Neural cell (in vitro differentiated cells): ENCODE measurements at regions not wholly inside any gene's neighbourhood (a gene's known extent, or its start where the extent isn't known, plus 50 kb on each side); places are given as distances from the start of the nearest gene placed in this dataset.

Experiments
- H2AFZ ChIP-seq: fragments of 200-600, 300-800 bp; sonication (generic), shearing (Covaris generic); 2 replicates; pipeline ENCODE4 v1.6.0; 2014; ENCODE audit warnings: low read depth, mild to moderate bottlenecking, antibody characterized with exemption, low read length, moderate library complexity
- H3F3A ChIP-seq: fragments of 200-600 bp; shearing (Covaris generic); 2 replicates; pipeline ENCODE4 v1.6.1; 2016; ENCODE audit warnings: mild to moderate bottlenecking, moderate library complexity, mixed read lengths, antibody characterized with exemption, low read length; ENCODE audit not compliant: insufficient read depth, poor library complexity, severe bottlenecking
- H3K27ac ChIP-seq: fragments of 200-600, 300-800 bp; sonication (generic), shearing (Covaris generic); 2 replicates; pipeline ENCODE4 v1.5.1; 2014; ENCODE audit warnings: mild to moderate bottlenecking, low read length, moderate library complexity
- H3K27me3 ChIP-seq: fragments of 300-800, 200-600 bp; sonication (generic), shearing (Covaris generic); 2 replicates; pipeline ENCODE4 v1.6.0; 2014; ENCODE audit warnings: mild to moderate bottlenecking, low read depth, low read length, moderate library complexity; ENCODE audit not compliant: insufficient read depth
- H3K36me3 ChIP-seq: fragments of 300-800, 200-600 bp; sonication (generic), shearing (Covaris generic); 2 replicates; pipeline ENCODE4 v1.5.1; 2014; ENCODE audit warnings: mild to moderate bottlenecking, antibody characterized with exemption, low read length, moderate library complexity; ENCODE audit not compliant: insufficient read depth
- H3K4me2 ChIP-seq: fragments of 300-800, 200-600 bp; sonication (generic), shearing (Covaris generic); 2 replicates; pipeline ENCODE4 v1.6.0; 2014; ENCODE audit warnings: mild to moderate bottlenecking, low read length
- H3K4me3 ChIP-seq: fragments of 300-800, 200-600 bp; sonication (generic), shearing (Covaris generic); 2 replicates; pipeline ENCODE4 v1.5.1; 2014; ENCODE audit warnings: mild to moderate bottlenecking, low read length, moderate library complexity
- H3K79me2 ChIP-seq: fragments of 200-600 bp; shearing (Covaris generic); replicated peaks from 2 replicates; pipeline ENCODE4 v1.6.0; 2014; ENCODE audit warnings: mild to moderate bottlenecking, low read length, moderate library complexity; ENCODE audit not compliant: insufficient read depth
- H3K9ac ChIP-seq: fragments of 300-800, 200-600 bp; sonication (generic), shearing (Covaris generic); 2 replicates; pipeline ENCODE4 v1.6.1; 2016; ENCODE audit warnings: mild to moderate bottlenecking, low read length, mixed read lengths
- H3K9me2 ChIP-seq: fragments of 200-600 bp; shearing (Covaris generic); 2 replicates; pipeline ENCODE4 v1.6.1; 2016; ENCODE audit warnings: mild to moderate bottlenecking, low read length, mixed read lengths; ENCODE audit not compliant: insufficient read depth
- H3K9me3 ChIP-seq: fragments of 200-600, 300-800 bp; sonication (generic), shearing (Covaris generic); 2 replicates; pipeline ENCODE4 v1.6.1; 2016; ENCODE audit warnings: mild to moderate bottlenecking, mixed run types, low read length, moderate library complexity, mixed read lengths
- H4K20me1 ChIP-seq: fragments of 200-600 bp; shearing (Covaris generic); 2 replicates; pipeline ENCODE4 v1.6.1; 2016; ENCODE audit warnings: mild to moderate bottlenecking, mixed run types; ENCODE audit not compliant: insufficient read depth
- EP300 ChIP-seq: fragments of 450-650 bp; conservative IDR thresholded peaks from 2 replicates; pipeline ENCODE4 v1.6.1; 2014; ENCODE audit warnings: antibody characterized with exemption, mild to moderate bottlenecking, moderate library complexity; ENCODE audit not compliant: poor library complexity, severe bottlenecking
- EZH2 ChIP-seq: fragments of 200-600, 300-800 bp; shearing (Covaris generic), sonication (generic); IDR thresholded peaks from 2 replicates; pipeline ENCODE4 v1.6.1; 2014; ENCODE audit warnings: antibody characterized with exemption, low read length, borderline replicate concordance, mild to moderate bottlenecking; ENCODE audit not compliant: insufficient read depth, poor library complexity, severe bottlenecking
- MXI1 ChIP-seq: fragments of 450-650 bp; conservative IDR thresholded peaks from 2 replicates; pipeline ENCODE4 v1.6.1; 2014; ENCODE audit warnings: antibody characterized with exemption, mild to moderate bottlenecking; ENCODE audit not compliant: poor library complexity, severe bottlenecking
- POLR2AphosphoS5 ChIP-seq: IDR thresholded peaks from 2 replicates; pipeline ENCODE4 v1.6.1; 2012
- RAD21 ChIP-seq: fragments of 450-650 bp; conservative IDR thresholded peaks from 2 replicates; pipeline ENCODE4 v1.6.1; 2014; ENCODE audit warnings: antibody characterized with exemption, mild to moderate bottlenecking, moderate library complexity
- REST ChIP-seq: IDR thresholded peaks from 2 replicates; pipeline ENCODE4 v1.6.1; 2012; ENCODE audit warnings: borderline replicate concordance
- SMC3 ChIP-seq: fragments of 450-650 bp; conservative IDR thresholded peaks from 2 replicates; pipeline ENCODE4 v1.6.1; 2014; ENCODE audit warnings: antibody characterized with exemption, mild to moderate bottlenecking, moderate library complexity; ENCODE audit not compliant: poor library complexity
- TAF1 ChIP-seq: IDR thresholded peaks from 2 replicates; pipeline ENCODE4 v1.6.1; 2012; ENCODE audit warnings: low read depth
- TF ChIP-seq, protein P1 (sequence below): fragments of 450-650 bp; IDR thresholded peaks from 2 replicates; pipeline ENCODE4 v1.5.1; 2014; ENCODE audit warnings: antibody characterized with exemption, mild to moderate bottlenecking, moderate library complexity; ENCODE audit not compliant: poor library complexity, severe bottlenecking

DNA sequence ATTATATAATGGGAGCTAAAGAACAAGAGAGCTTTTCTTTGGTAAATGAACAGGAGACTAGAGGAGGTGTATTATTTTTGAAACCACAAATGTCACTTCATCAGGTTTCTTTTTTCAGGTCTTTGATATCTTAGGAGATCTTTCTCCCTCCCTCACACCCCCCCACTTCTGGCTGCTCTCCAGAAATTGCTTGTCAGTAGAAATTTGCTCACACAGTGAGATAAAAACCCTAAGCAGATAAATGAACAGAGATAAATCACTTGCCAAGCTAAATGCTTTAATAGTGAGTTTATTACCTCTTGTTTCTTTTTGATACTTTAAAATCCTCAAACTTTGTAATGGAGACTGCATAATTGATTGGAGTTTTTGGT, 421.2 kb upstream of the TENM3 start:
- Histone ChIP-seq H3K27ac (no peak overlapping the region), H3K36me3 (no peaks in the 10 kb centered on the region), H3K79me2 (no peaks in the 10 kb centered on the region), H3K4me2 (no peak overlapping the region), H3K27me3 (no peaks in the 10 kb centered on the region), H3F3A (no peaks in the 10 kb centered on the region), H4K20me1 (no peaks in the 10 kb centered on the region), H3K9me2 (no peaks in the 10 kb centered on the region), H2AFZ (no peak overlapping the region), H3K9me3 (no peaks in the 10 kb centered on the region), H3K4me3 (no peak overlapping the region), H3K9ac (no peak overlapping the region)
- no peak for TF ChIP-seq EP300
- no peak for TF ChIP-seq RAD21
- TF ChIP-seq, protein P1, sequence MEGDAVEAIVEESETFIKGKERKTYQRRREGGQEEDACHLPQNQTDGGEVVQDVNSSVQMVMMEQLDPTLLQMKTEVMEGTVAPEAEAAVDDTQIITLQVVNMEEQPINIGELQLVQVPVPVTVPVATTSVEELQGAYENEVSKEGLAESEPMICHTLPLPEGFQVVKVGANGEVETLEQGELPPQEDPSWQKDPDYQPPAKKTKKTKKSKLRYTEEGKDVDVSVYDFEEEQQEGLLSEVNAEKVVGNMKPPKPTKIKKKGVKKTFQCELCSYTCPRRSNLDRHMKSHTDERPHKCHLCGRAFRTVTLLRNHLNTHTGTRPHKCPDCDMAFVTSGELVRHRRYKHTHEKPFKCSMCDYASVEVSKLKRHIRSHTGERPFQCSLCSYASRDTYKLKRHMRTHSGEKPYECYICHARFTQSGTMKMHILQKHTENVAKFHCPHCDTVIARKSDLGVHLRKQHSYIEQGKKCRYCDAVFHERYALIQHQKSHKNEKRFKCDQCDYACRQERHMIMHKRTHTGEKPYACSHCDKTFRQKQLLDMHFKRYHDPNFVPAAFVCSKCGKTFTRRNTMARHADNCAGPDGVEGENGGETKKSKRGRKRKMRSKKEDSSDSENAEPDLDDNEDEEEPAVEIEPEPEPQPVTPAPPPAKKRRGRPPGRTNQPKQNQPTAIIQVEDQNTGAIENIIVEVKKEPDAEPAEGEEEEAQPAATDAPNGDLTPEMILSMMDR: no peak
- no peak for TF ChIP-seq SMC3
- no peak for TF ChIP-seq EZH2
- no peak for TF ChIP-seq REST
- TF ChIP-seq TAF1: no peak
- no peak for TF ChIP-seq POLR2AphosphoS5
- no peak for TF ChIP-seq MXI1

GRCh38 chr4:181823183-181823582, 420.0 kb upstream of the TENM3 start:
- Histone ChIP-seq H3K9me2 (no peaks in the 10 kb centered on the region), H2AFZ (no peak overlapping the region), H3K9me3 (no peaks in the 10 kb centered on the region), H3F3A (no peaks in the 10 kb centered on the region), H3K4me3 (no peak overlapping the region), H3K36me3 (no peaks in the 10 kb centered on the region), H3K9ac (no peak overlapping the region), H3K27ac (no peak overlapping the region), H3K79me2 (no peaks in the 10 kb centered on the region), H3K4me2 (no peak overlapping the region), H3K27me3 (no peaks in the 10 kb centered on the region), H4K20me1 (no peaks in the 10 kb centered on the region)
- no peak for TF ChIP-seq POLR2AphosphoS5
- TF ChIP-seq EP300: no peak
- TF ChIP-seq TAF1: no peak
- no peak for TF ChIP-seq RAD21
- no peak for TF ChIP-seq SMC3
- TF ChIP-seq, protein P1: no peak
- no peak for TF ChIP-seq MXI1
- no peak for TF ChIP-seq EZH2
- TF ChIP-seq REST: no peak
